Keratinocyte (primary cell): ENCODE measurements at regions not wholly inside any gene's neighbourhood (a gene's known extent, or its start where the extent isn't known, plus 50 kb on each side); places are given as distances from the start of the nearest gene placed in this dataset.

Source experiments
- EZH2 ChIP-seq: IDR thresholded peaks from one replicate; pipeline ENCODE4 v1.6.1; 2012; ENCODE audit warnings: inconsistent platforms, mild to moderate bottlenecking, low read length, moderate library complexity
- TF ChIP-seq, protein P1 (sequence below), 3 experiments: IDR thresholded peaks in 1 of 3; conservative IDR thresholded peaks in 1 of 3; optimal IDR thresholded peaks in 1 of 3; 2 replicates in 2 of 3; 3 replicates in 1 of 3; pipeline versions ENCODE3 to v1.5.1; 2011; ENCODE audit warnings: low read length in 3 of 3, mild to moderate bottlenecking in 3 of 3, moderate library complexity in 2 of 3, control low read depth in 1 of 3, inconsistent platforms in 1 of 3; ENCODE audit not compliant: insufficient read depth in 2 of 3; ENCODE audit errors: extremely low read depth in 1 of 3

DNA sequence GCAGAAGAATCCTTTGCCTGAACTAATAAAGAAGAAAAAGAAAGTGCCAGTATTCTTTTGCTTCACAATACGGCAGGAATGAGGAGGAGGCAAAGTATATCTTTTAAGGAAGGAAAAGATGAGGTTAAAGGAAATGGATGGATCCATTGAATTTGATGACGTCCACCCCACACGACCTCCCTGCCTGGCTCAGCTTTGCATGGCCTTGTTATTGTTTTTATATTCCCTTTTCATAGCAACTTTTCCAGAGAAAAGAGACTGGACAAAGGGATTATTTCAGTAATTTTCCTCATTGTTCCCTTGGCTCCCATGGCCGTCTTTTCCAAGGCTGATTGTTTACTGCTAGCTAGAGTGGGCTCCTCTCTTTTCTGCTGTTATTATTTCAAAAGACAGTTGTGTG lies 123.2 kb upstream of the SEL1L start:
- TF ChIP-seq, protein P1, sequence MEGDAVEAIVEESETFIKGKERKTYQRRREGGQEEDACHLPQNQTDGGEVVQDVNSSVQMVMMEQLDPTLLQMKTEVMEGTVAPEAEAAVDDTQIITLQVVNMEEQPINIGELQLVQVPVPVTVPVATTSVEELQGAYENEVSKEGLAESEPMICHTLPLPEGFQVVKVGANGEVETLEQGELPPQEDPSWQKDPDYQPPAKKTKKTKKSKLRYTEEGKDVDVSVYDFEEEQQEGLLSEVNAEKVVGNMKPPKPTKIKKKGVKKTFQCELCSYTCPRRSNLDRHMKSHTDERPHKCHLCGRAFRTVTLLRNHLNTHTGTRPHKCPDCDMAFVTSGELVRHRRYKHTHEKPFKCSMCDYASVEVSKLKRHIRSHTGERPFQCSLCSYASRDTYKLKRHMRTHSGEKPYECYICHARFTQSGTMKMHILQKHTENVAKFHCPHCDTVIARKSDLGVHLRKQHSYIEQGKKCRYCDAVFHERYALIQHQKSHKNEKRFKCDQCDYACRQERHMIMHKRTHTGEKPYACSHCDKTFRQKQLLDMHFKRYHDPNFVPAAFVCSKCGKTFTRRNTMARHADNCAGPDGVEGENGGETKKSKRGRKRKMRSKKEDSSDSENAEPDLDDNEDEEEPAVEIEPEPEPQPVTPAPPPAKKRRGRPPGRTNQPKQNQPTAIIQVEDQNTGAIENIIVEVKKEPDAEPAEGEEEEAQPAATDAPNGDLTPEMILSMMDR (optimal IDR thresholded peaks at IDR 0.05 in 1 of 3, IDR thresholded peaks at IDR 0.05 in 1 of 3, conservative IDR thresholded peaks at IDR 0.05 in 1 of 3; ENCODE audit: extremely low read depth in 1 of 3, insufficient read depth in 2 of 3, low read length in 3 of 3) = no peak
- TF ChIP-seq EZH2 = no peak
